Uterus (tissue), 3 donors: ENCODE measurements at regions not wholly inside any gene's neighbourhood (a gene's known extent, or its start where the extent isn't known, plus 50 kb on each side); places are given as distances from the start of the nearest gene placed in this dataset.

Experiments
- DNase-seq, 2 donors: peaks; one replicate each; pipeline ENCODE4 v3.0.0-alpha.2; 2019 to 2020
- H3K27ac ChIP-seq, 2 donors: fragments of 200-600 bp; sonication (generic); 1 replicate in 1 of 2; 2 replicates in 1 of 2; pipeline ENCODE4 v1.5.1; 2016 to 2018
- H3K27me3 ChIP-seq, 2 donors: fragments of 200-600 bp; sonication (generic); one replicate each; pipeline ENCODE4 v1.5.1; 2018 to 2019; ENCODE audit warnings: control low read depth in 1 of 2
- H3K36me3 ChIP-seq, 2 donors: fragments of 200-600 bp; sonication (generic); one replicate each; pipeline ENCODE4 v1.5.1; 2019; ENCODE audit warnings: control low read depth in 1 of 2
- H3K4me1 ChIP-seq, 2 donors: fragments of 200-600 bp; sonication (generic); one replicate each; pipeline ENCODE4 v1.5.1; 2018 to 2019; ENCODE audit warnings: control low read depth in 1 of 2
- H3K4me3 ChIP-seq, 2 donors: fragments of 200-600 bp; sonication (generic); 1 replicate in 1 of 2; 2 replicates in 1 of 2; pipeline ENCODE4 v1.5.1; 2018 to 2019; ENCODE audit warnings: mild to moderate bottlenecking in 1 of 2
- H3K9me3 ChIP-seq, 2 donors: fragments of 200-600 bp; sonication (generic); one replicate each; pipeline ENCODE4 v1.5.1; 2019; ENCODE audit warnings: control low read depth in 1 of 2
- CTCF ChIP-seq, 4 experiments: fragments of 200-600 bp in 2 of 4; fragments of 450-650 bp in 2 of 4; sonication (generic) in 2 of 4; IDR thresholded peaks; one replicate each; pipeline ENCODE4 v1.5.1; 2016 to 2019; ENCODE audit warnings: antibody characterized with exemption in 4 of 4, mild to moderate bottlenecking in 2 of 4, moderate library complexity in 1 of 4
- POLR2A ChIP-seq, 2 donors: fragments of 450-650 bp; IDR thresholded peaks; one replicate each; pipeline ENCODE4 v1.6.1; 2016; ENCODE audit warnings: antibody characterized with exemption in 2 of 2, mild to moderate bottlenecking in 1 of 2, moderate library complexity in 1 of 2
- intact Hi-C: fragments of 100-400 bp; cut with DNase I; formaldehyde crosslinking; loops from one replicate; pipeline ENCODE4 v1.15.1; 2023; ENCODE audit warnings: low total_unique reads
- donor health status: DM: yes; HTN: yes; CAD: no.

DNA sequence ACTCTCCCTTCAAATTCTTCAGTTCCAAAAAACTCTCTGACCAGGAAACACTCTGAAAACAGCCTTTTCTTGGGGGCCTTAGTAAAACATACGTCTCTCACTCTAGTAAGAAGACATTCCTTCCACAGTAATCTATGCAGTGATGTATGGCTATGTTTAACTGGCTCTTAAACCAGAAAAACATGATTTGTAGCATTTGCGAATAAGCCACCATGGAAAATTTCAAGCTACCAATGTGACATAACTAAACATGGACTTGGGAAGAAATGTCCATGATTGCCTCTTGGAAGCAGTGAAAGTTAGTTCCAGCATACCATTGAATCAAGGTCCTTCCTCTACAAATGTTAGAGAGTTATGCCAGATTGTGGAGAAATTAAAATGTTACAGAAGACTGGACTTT lies 121.5 kb upstream of the ATF7IP start:
- no peaks in the 10 kb centered on the region for H3K4me1 ChIP-seq
- intact Hi-C loops, result no loop called here

DNA sequence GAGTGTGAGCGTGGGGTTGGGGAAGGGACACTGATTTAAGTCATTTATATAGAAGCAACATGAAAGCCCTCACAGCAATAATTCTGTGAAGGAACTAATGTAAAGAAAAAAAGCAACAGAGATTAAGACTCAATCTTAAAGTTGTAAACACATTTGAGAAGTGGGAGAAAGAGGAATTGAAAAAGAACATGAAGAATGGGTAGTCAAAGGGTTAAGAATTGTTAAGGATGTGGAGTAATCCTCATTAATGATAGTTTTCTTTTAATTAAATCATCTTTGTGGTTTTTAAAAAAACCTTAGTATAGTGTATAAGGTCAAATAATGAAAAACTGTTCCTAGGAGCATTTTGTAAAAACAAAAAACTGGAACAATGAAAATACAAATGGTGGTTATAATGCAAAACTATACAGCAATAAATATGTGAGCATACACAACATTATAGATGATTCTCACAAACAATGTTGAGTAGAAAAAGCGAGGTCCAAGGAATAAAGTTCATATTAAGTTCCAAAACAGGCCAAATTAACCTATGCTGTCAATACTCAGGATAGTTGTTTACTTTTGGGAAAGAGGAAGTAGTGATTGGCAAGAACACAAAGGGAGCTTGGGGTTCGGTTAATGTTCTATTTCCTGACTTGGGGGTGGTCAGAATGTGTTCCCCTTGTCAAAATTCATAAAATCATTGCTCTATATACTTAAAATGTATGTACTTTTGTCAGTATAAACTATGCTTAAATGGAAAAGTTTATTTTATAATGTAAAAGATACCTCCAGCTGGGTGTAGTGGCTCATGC lies 120.4 kb upstream of the ATF7IP start:
- Histone ChIP-seq H3K4me1 (no peaks in the 10 kb centered on the region), H3K27me3 (no peaks in the 10 kb centered on the region), H3K36me3 (no peaks in the 10 kb centered on the region), H3K4me3 (no peak overlapping the region), H3K27ac (no peak overlapping the region), H3K9me3 (peaks cover 0 to 16% of the 10 kb centered on the region in 2 donors)
- TF ChIP-seq POLR2A (IDR thresholded peaks at IDR 0.05), result no peak
- TF ChIP-seq CTCF (IDR thresholded peaks at IDR 0.05), result no peak
- intact Hi-C loops, result no loop called here
- DNase-seq, result no peak

More for the DNA sequence above, 121.5 kb upstream of the ATF7IP start:
- H3K4me3 ChIP-seq, result no peak overlapping the region
- H3K9me3 ChIP-seq, result peaks cover 0 to 16% of the 10 kb centered on the region in 2 donors
- no peaks in the 10 kb centered on the region for H3K27me3 ChIP-seq
- no peak overlapping the region for H3K27ac ChIP-seq
- no peaks in the 10 kb centered on the region for H3K36me3 ChIP-seq
- TF ChIP-seq CTCF (IDR thresholded peaks at IDR 0.05) (no peak), POLR2A (IDR thresholded peaks at IDR 0.05) (no peak)
- no peak for DNase-seq

DNA sequence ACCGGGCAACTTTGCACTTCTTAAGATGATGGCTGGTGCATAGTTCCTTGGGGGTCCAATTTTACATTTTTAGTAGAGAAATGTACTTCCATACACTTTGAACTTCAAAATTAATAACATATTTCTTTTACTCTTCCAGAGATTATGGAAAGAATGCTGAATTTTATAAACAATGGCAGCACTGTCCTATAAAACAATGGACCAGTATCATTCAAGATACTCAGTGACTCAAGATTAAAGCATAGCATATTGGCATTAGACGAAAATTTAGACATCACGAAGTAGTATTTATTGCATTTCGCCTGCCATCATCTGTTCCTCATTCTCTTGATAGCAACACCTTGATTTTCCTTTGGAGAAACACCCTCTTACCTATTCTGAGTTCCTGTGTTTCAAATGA lies 118.3 kb upstream of the ATF7IP start:
- no peaks in the 10 kb centered on the region for H3K4me1 ChIP-seq
- intact Hi-C loops, result no loop called here

DNA sequence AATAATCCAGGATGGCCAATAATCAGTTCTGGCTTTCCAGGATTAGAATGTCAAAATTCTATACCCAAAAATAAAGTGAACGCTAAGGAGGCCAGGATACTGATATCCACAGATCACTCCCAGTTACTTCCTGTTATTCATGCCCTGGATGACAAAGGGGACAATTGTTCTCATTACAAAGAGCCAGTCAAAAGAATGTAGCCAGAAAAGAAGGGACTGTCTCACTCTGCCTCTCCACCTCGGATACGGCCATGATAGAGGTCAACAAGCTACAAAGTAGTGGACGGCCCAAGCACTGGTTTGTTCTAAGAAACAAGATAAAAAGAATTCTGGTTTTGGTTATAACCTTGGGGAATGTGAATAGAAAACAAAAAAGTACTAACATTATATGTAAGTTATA lies 116.1 kb upstream of the ATF7IP start:
- Histone ChIP-seq H3K36me3 (no peaks in the 10 kb centered on the region), H3K9me3 (no peaks in the 10 kb centered on the region), H3K4me3 (no peak overlapping the region), H3K27me3 (no peaks in the 10 kb centered on the region), H3K4me1 (no peaks in the 10 kb centered on the region), H3K27ac (no peak overlapping the region)
- TF ChIP-seq POLR2A (IDR thresholded peaks at IDR 0.05) (no peak), CTCF (IDR thresholded peaks at IDR 0.05) (no peak)
- DNase-seq, result no peak
- intact Hi-C loops, result no loop called here

More for the DNA sequence above, 118.3 kb upstream of the ATF7IP start:
- no peak for TF ChIP-seq POLR2A (IDR thresholded peaks at IDR 0.05)
- no peak for TF ChIP-seq CTCF (IDR thresholded peaks at IDR 0.05)
- H3K36me3 ChIP-seq, result no peaks in the 10 kb centered on the region
- no peak overlapping the region for H3K4me3 ChIP-seq
- no peak for DNase-seq
- H3K9me3 ChIP-seq, result peaks cover 0 to 14% of the 10 kb centered on the region in 2 donors
- H3K27me3 ChIP-seq, result no peaks in the 10 kb centered on the region
- no peak overlapping the region for H3K27ac ChIP-seq

GRCh38 chr12:14252697-14253096 lies 112.8 kb upstream of the ATF7IP start:
- intact Hi-C loops, result no loop called here
- peaks cover 0 to 8% of the 10 kb centered on the region in 2 donors for H3K4me1 ChIP-seq
- TF ChIP-seq POLR2A (IDR thresholded peaks at IDR 0.05), result no peak
- no peak for TF ChIP-seq CTCF (IDR thresholded peaks at IDR 0.05)
- no peaks in the 10 kb centered on the region for H3K36me3 ChIP-seq
- no peak overlapping the region for H3K27ac ChIP-seq
- no peaks in the 10 kb centered on the region for H3K27me3 ChIP-seq
- H3K9me3 ChIP-seq, result no peaks in the 10 kb centered on the region
- DNase-seq, result no peak
- H3K4me3 ChIP-seq, result no peak overlapping the region
